Calu3 (cell line): ENCODE measurements at regions not wholly inside any gene's neighbourhood (a gene's known extent, or its start where the extent isn't known, plus 50 kb on each side); places are given as distances from the start of the nearest gene placed in this dataset.

Source experiments
- BruUV-seq: library from RNA; stranded (reverse); fragments of 400-500 nt; replicated peaks from 2 replicates; lab custom pipeline; 2021; lab: Mats Ljungman, UMichigan
- CTCF ChIA-PET: fragments of 300-600 bp; sonication (Branson Sonifier 250); formaldehyde crosslinking; loops from one replicate; lab custom pipeline; 2022; ENCODE audit warnings: antibody characterized with exemption; lab: Charles Lee
- DNase-seq: peaks from one replicate; pipeline ENCODE4 v3.0.0; 2022
- H3K27ac Mint-ChIP-seq: one replicate; pipeline ENCODE4 v1.8.0; 2022; ENCODE audit warnings: mixed read lengths; ENCODE audit not compliant: unreplicated experiment
- H3K27me3 Mint-ChIP-seq: one replicate; pipeline ENCODE4 v1.8.0; 2022; ENCODE audit warnings: mixed read lengths; ENCODE audit not compliant: unreplicated experiment
- H3K36me3 Mint-ChIP-seq: one replicate; pipeline ENCODE4 v1.8.0; 2022; ENCODE audit warnings: mild to moderate bottlenecking, moderate library complexity, mixed read lengths; ENCODE audit not compliant: insufficient read depth, unreplicated experiment
- H3K4me1 Mint-ChIP-seq: one replicate; pipeline ENCODE4 v1.8.0; 2022; ENCODE audit warnings: mild to moderate bottlenecking, low read depth, mixed read lengths; ENCODE audit not compliant: unreplicated experiment
- H3K4me3 Mint-ChIP-seq: one replicate; pipeline ENCODE4 v1.8.0; 2022; ENCODE audit warnings: mild to moderate bottlenecking, low read depth, moderate library complexity, mixed read lengths; ENCODE audit not compliant: unreplicated experiment
- H3K9me3 Mint-ChIP-seq: one replicate; pipeline ENCODE4 v1.8.0; 2022; ENCODE audit warnings: low read depth, mixed read lengths; ENCODE audit not compliant: unreplicated experiment
- intact Hi-C: fragments of 100-400 bp; cut with micrococcal nuclease; formaldehyde crosslinking; loops from one replicate; pipeline ENCODE4 v1.10.0; 2022; ENCODE audit not compliant: unreplicated experiment
- TF ChIP-seq, protein P1 (sequence below): fragments of 200-600 bp; IDR thresholded peaks from one replicate; pipeline ENCODE4 v1.8.0; 2022; ENCODE audit warnings: antibody characterized with exemption; ENCODE audit not compliant: unreplicated experiment

GRCh38 chr18:30234755-30235154, 807.8 kb downstream of the DSC3 start:
- CTCF ChIA-PET: no interaction called here
- no peak overlapping the region for H3K4me3 Mint-ChIP-seq
- TF ChIP-seq, protein P1, sequence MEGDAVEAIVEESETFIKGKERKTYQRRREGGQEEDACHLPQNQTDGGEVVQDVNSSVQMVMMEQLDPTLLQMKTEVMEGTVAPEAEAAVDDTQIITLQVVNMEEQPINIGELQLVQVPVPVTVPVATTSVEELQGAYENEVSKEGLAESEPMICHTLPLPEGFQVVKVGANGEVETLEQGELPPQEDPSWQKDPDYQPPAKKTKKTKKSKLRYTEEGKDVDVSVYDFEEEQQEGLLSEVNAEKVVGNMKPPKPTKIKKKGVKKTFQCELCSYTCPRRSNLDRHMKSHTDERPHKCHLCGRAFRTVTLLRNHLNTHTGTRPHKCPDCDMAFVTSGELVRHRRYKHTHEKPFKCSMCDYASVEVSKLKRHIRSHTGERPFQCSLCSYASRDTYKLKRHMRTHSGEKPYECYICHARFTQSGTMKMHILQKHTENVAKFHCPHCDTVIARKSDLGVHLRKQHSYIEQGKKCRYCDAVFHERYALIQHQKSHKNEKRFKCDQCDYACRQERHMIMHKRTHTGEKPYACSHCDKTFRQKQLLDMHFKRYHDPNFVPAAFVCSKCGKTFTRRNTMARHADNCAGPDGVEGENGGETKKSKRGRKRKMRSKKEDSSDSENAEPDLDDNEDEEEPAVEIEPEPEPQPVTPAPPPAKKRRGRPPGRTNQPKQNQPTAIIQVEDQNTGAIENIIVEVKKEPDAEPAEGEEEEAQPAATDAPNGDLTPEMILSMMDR: no peak
- no peak for DNase-seq
- no TSS peak for BruUV-seq
- H3K9me3 Mint-ChIP-seq: peaks cover 2% of the 10 kb centered on the region
- no peaks in the 10 kb centered on the region for H3K27me3 Mint-ChIP-seq
- intact Hi-C loops: no loop called here
- H3K27ac Mint-ChIP-seq: no peak overlapping the region
- no peaks in the 10 kb centered on the region for H3K36me3 Mint-ChIP-seq
- no peaks in the 10 kb centered on the region for H3K4me1 Mint-ChIP-seq

GRCh38 chr18:30211112-30211511, 831.4 kb downstream of the DSC3 start:
- intact Hi-C loops: no loop called here
- H3K4me1 Mint-ChIP-seq: no peaks in the 10 kb centered on the region

DNA sequence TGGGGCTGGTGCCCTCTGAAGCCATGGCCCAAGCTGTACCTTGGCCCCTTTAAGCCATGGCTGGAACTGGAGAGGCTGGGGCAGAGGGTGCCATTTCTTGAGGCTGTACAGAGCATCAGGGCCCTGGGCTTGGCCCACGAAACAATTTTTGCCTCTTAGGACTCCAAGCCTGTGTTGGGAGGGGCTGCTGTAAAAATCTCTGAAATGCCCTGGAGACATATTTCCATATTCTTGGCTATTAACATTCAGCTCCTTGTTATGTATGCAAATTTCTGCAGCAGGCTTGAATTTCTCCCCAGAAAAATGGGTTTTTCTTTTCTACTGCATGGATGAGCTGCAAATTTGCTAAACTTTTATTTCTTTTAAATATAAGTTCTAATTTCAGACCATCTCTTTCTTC, 834.0 kb downstream of the DSC3 start:
- TF ChIP-seq, protein P1: no peak
- intact Hi-C loops: no loop called here
- no peak for DNase-seq
- CTCF ChIA-PET: no interaction called here
- Mint-ChIP-seq H3K27me3 (no peaks in the 10 kb centered on the region), H3K9me3 (peaks cover 2% of the 10 kb centered on the region), H3K4me1 (no peaks in the 10 kb centered on the region), H3K36me3 (no peaks in the 10 kb centered on the region), H3K27ac (no peak overlapping the region), H3K4me3 (no peak overlapping the region)
- no TSS peak for BruUV-seq

More at GRCh38 chr18:30211112-30211511, 831.4 kb downstream of the DSC3 start:
- H3K36me3 Mint-ChIP-seq: no peaks in the 10 kb centered on the region
- no TSS peak for BruUV-seq
- no peak for DNase-seq
- peaks cover 2% of the 10 kb centered on the region for H3K9me3 Mint-ChIP-seq
- TF ChIP-seq, protein P1: no peak
- no peaks in the 10 kb centered on the region for H3K27me3 Mint-ChIP-seq
- H3K27ac Mint-ChIP-seq: no peak overlapping the region
- no peak overlapping the region for H3K4me3 Mint-ChIP-seq
- CTCF ChIA-PET: interaction anchor here (1.1 kb wide), 1 partner anchor 10 kb away, joined by 3 read pairs; no protein-coding TSS in a partner anchor

GRCh38 chr18:30192216-30192615, 850.3 kb downstream of the DSC3 start:
- DNase-seq: no peak
- no TSS peak for BruUV-seq
- H3K27me3 Mint-ChIP-seq: no peaks in the 10 kb centered on the region
- no peaks in the 10 kb centered on the region for H3K36me3 Mint-ChIP-seq
- CTCF ChIA-PET: no interaction called here
- intact Hi-C loops: no loop called here
- TF ChIP-seq, protein P1: no peak
- H3K4me1 Mint-ChIP-seq: no peaks in the 10 kb centered on the region
- H3K27ac Mint-ChIP-seq: no peak overlapping the region
- peaks cover 6% of the 10 kb centered on the region for H3K9me3 Mint-ChIP-seq
- H3K4me3 Mint-ChIP-seq: no peak overlapping the region
